ENCODE measurements at regions not wholly inside any gene's neighbourhood (a gene's known extent, or its start where the extent isn't known, plus 50 kb on each side); places are given as distances from the start of the nearest gene placed in this dataset.

GRCh38 chr13:95433537-95433936 is 119.0 kb upstream of the CLDN10 start:
- Mint-ChIP-seq H3K36me3 (ENCODE audit: insufficient read depth in 1 of 3, low read depth in 3 of 3) (no peaks in the 10 kb centered on the region), H3K27ac (no peak overlapping the region), H3K9me3 (no peaks in the 10 kb centered on the region), H3K27me3 (ENCODE audit: low read depth) (peaks cover 2% of the 10 kb centered on the region; the same call in 1 of the 2 replicates), H3K4me1 (no peaks in the 10 kb centered on the region; a peak in 1 of 4 replicates), H3K4me3 (no peak overlapping the region)
- Histone ChIP-seq H3K56ac (ENCODE audit: insufficient read length, low read depth, low read length) (no peak overlapping the region), H2BK20ac (ENCODE audit: low read depth, low read length, poor library complexity, severe bottlenecking) (no peak overlapping the region), H3K23ac (ENCODE audit: insufficient read length, low read depth, low read length) (no peak overlapping the region), H3K27ac (ENCODE audit: insufficient read length, low read depth, low read length) (no peak overlapping the region), H4K91ac (ENCODE audit: insufficient read length, low read depth, low read length) (no peak overlapping the region), H3K4me2 (ENCODE audit: insufficient read depth, insufficient read length, low read length) (no peak overlapping the region), H3K79me2 (ENCODE audit: insufficient read depth, low read length) (no peaks in the 10 kb centered on the region), H3K18ac (ENCODE audit: insufficient read length, low read depth, low read length) (no peak overlapping the region), H2BK12ac (ENCODE audit: insufficient read length, low read depth, low read length) (no peak overlapping the region), H3K27me3 (ENCODE audit: insufficient read depth, low read length) (no peaks in the 10 kb centered on the region), H2BK5ac (ENCODE audit: insufficient read length, low read length) (no peak overlapping the region), H3K79me1 (ENCODE audit: insufficient read depth, low read depth, low read length, poor library complexity, severe bottlenecking) (no peaks in the 10 kb centered on the region), H3K23me2 (ENCODE audit: insufficient read length, low read depth, low read length, poor library complexity, severe bottlenecking) (no peaks in the 10 kb centered on the region), H3T11ph (ENCODE audit: low read length) (no peak overlapping the region), H3K14ac (ENCODE audit: insufficient read depth, low read length) (no peak overlapping the region), H4K5ac (ENCODE audit: insufficient read length, low read depth, low read length) (no peak overlapping the region), H4K8ac (replicated peaks; ENCODE audit: insufficient read length, low read depth, low read length) (no peak overlapping the region), H3K9me3 (ENCODE audit: control insufficient read depth, low read depth, low read length) (no peaks in the 10 kb centered on the region), H4K20me1 (ENCODE audit: control insufficient read depth, insufficient read depth, insufficient read length) (no peaks in the 10 kb centered on the region), H3K4me1 (ENCODE audit: insufficient read depth, low read length) (no peaks in the 10 kb centered on the region), H3K4ac (ENCODE audit: low read depth, low read length) (no peak overlapping the region), H2BK120ac (ENCODE audit: low read depth, low read length, poor library complexity, severe bottlenecking) (no peak overlapping the region), H2AK5ac (ENCODE audit: insufficient read length, low read length) (no peak overlapping the region), H3K9ac (ENCODE audit: extremely low read depth, insufficient read length, low read length) (no peak overlapping the region), H2BK15ac (ENCODE audit: low read depth, low read length) (no peak overlapping the region), H2AFZ (ENCODE audit: low read length) (no peak overlapping the region)
- 100% methylated on average over 3 of the region's 21 CpGs for WGBS (ENCODE audit: extremely low coverage, insufficient read length, low lambda C conversion rate)
- TF ChIP-seq CTCF (conservative IDR thresholded peaks at IDR 0.05) = no peak
- DNase-seq = no peak

Data from H9 (cell line).